Thoracic aorta (tissue), 2 donors: ENCODE measurements at regions not wholly inside any gene's neighbourhood (a gene's known extent, or its start where the extent isn't known, plus 50 kb on each side); places are given as distances from the start of the nearest gene placed in this dataset.

ENCODE experiments used
- ATAC-seq: fragments of 150-250 bp; one replicate; pipeline ENCODE4 v1.8.0; 2017; ENCODE audit warnings: low read depth; ENCODE audit not compliant: insufficient number of reproducible peaks, low FRiP score
- DNase-seq: peaks from one replicate; pipeline ENCODE4 v3.0.0-alpha.2; 2020; ENCODE audit warnings: low spot score
- H3K27ac ChIP-seq, 2 donors: fragments of 200-600 bp; sonication (generic); 1 replicate in 1 of 2; 2 replicates in 1 of 2; pipeline ENCODE4 v1.5.1; 2016; ENCODE audit warnings: mild to moderate bottlenecking in 2 of 2, moderate library complexity in 2 of 2
- H3K27me3 ChIP-seq: fragments of 200-600 bp; sonication (generic); replicated peaks from 2 replicates; pipeline ENCODE4 v1.6.0; 2016; ENCODE audit warnings: mild to moderate bottlenecking; ENCODE audit not compliant: insufficient read depth
- H3K36me3 ChIP-seq: fragments of 200-600 bp; sonication (generic); one replicate; pipeline ENCODE4 v1.5.1; 2016
- H3K4me1 ChIP-seq, 2 donors: fragments of 200-600 bp; sonication (generic); 1 replicate in 1 of 2; 2 replicates in 1 of 2; pipeline versions ENCODE4 v1.5.1 to v1.6.0; 2016; ENCODE audit warnings: low read depth in 2 of 2, mild to moderate bottlenecking in 1 of 2; ENCODE audit not compliant: control insufficient read depth in 1 of 2
- H3K4me3 ChIP-seq: fragments of 200-600 bp; sonication (generic); 2 replicates; pipeline ENCODE4 v1.5.1; 2016; ENCODE audit warnings: mild to moderate bottlenecking
- H3K9me3 ChIP-seq: fragments of 200-600 bp; sonication (generic); 2 replicates; pipeline ENCODE4 v1.5.1; 2016
- CTCF ChIP-seq: fragments of 200-600 bp; sonication (generic); IDR thresholded peaks from one replicate; pipeline ENCODE4 v1.5.1; 2019; ENCODE audit warnings: antibody characterized with exemption

GRCh38 chr6:105645156-105645555, 242.3 kb upstream of the PREP start:
- ATAC-seq: no peak

GRCh38 chr6:105644691-105645090, 241.8 kb upstream of the PREP start:
- Histone ChIP-seq H3K27me3 (no peaks in the 10 kb centered on the region), H3K4me3 (no peak overlapping the region), H3K27ac (no peak overlapping the region), H3K9me3 (no peaks in the 10 kb centered on the region), H3K4me1 (peaks cover 4 to 12% of the 10 kb centered on the region in 2 donors), H3K36me3 (no peaks in the 10 kb centered on the region)
- no peak for DNase-seq
- no peak for TF ChIP-seq CTCF
- ATAC-seq: no peak

More at GRCh38 chr6:105645156-105645555, 242.3 kb upstream of the PREP start:
- Histone ChIP-seq H3K36me3 (no peaks in the 10 kb centered on the region), H3K27me3 (no peaks in the 10 kb centered on the region), H3K27ac (no peak overlapping the region), H3K4me3 (no peak overlapping the region), H3K9me3 (no peaks in the 10 kb centered on the region), H3K4me1 (peaks cover 4 to 12% of the 10 kb centered on the region in 2 donors)
- TF ChIP-seq CTCF: no peak
- no peak for DNase-seq

- no peaks in the 10 kb centered on the region for H3K36me3 ChIP-seq
- H3K27ac ChIP-seq: no peak overlapping the region
- H3K4me3 ChIP-seq: no peak overlapping the region
- no peaks in the 10 kb centered on the region for H3K27me3 ChIP-seq
- peaks cover 4 to 12% of the 10 kb centered on the region in 2 donors for H3K4me1 ChIP-seq
- DNase-seq (no peak), ATAC-seq (no peak)
- TF ChIP-seq CTCF: no peak
- H3K9me3 ChIP-seq: no peaks in the 10 kb centered on the region
These were observed 241.2 kb upstream of the PREP start for GRCh38 chr6:105644073-105644489.

GRCh38 chr6:105642708-105643107, 239.8 kb upstream of the PREP start:
- Histone ChIP-seq H3K4me1 (peaks cover 4 to 12% of the 10 kb centered on the region in 2 donors), H3K4me3 (no peak overlapping the region), H3K36me3 (no peaks in the 10 kb centered on the region), H3K9me3 (no peaks in the 10 kb centered on the region), H3K27me3 (no peaks in the 10 kb centered on the region), H3K27ac (no peak overlapping the region)
- no peak for DNase-seq
- no peak for TF ChIP-seq CTCF
- ATAC-seq: no peak

- no peaks in the 10 kb centered on the region for H3K27me3 ChIP-seq
- DNase-seq (no peak), ATAC-seq (no peak)
- no peak overlapping the region for H3K4me3 ChIP-seq
- no peak for TF ChIP-seq CTCF
- no peaks in the 10 kb centered on the region for H3K36me3 ChIP-seq
- peaks cover 4 to 12% of the 10 kb centered on the region in 2 donors for H3K4me1 ChIP-seq
- H3K9me3 ChIP-seq: no peaks in the 10 kb centered on the region
- H3K27ac ChIP-seq: no peak overlapping the region
These were observed 238.6 kb upstream of the PREP start for GRCh38 chr6:105641504-105641903.
